Anterior cingulate cortex (tissue), 58 donors: ENCODE measurements at regions not wholly inside any gene's neighbourhood (a gene's known extent, or its start where the extent isn't known, plus 50 kb on each side); places are given as distances from the start of the nearest gene placed in this dataset.

Source experiments
- DNase-seq, 58 donors: peaks; one replicate each; lab custom pipeline; 2025; lab: John Stamatoyannopoulos, UW

DNA sequence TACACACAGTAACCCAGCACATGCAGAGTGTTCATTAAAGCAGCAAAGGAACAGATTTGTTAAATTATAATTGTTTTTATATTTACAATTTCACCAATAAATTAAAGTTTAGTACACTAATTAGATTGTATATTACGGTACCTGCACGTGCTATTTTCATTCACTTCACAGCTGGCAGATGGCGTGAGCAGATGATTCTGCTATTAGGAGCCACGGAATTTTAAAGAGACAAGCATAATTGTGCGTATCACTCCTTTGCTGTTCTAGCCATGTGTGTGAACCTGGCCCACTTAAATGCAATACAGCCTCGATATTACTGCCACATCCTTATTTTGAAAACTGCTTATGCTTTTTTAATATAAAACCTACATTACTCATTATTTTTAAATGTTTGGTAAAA, 332.8 kb upstream of the SOX11 start:
- no peak for DNase-seq

DNA sequence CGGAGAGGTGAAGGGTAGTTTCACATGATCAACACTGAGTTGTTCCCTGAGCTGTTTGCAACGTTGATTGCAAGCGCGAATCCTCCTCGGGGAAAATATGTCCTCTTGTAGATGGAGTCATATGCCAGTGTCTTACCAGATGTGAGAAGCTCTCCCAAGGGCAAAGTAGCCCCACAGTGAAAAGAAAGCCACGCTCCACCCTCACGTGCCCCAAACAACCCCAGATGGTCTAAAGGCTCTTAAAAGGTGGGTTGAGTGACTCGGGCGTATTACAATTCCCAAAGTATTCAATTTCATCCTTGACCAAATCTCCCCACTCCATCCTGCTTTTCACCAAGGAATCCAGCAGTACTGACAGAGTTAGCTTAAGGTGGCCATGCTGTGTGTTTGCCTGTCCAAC, 332.1 kb upstream of the SOX11 start:
- DNase-seq: no peak

DNA sequence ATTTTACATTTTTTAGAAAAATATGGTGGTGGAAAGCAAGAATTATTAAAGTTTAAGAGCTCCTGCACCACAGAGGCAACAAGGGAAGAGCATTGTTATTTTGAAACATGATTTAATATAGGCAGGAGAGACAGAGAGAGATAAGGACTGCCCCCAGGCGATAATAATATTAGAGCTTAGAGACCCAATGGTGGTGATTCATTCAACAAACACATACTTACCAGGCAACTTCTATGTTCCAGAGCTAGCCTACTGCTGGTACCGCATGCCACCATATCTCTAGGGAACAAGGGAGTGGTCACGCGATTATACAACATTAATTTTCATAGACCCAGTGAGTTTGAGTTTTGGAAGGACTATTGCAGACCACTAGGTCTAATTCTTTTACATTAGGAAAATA, 327.8 kb upstream of the SOX11 start:
- no peak for DNase-seq

DNA sequence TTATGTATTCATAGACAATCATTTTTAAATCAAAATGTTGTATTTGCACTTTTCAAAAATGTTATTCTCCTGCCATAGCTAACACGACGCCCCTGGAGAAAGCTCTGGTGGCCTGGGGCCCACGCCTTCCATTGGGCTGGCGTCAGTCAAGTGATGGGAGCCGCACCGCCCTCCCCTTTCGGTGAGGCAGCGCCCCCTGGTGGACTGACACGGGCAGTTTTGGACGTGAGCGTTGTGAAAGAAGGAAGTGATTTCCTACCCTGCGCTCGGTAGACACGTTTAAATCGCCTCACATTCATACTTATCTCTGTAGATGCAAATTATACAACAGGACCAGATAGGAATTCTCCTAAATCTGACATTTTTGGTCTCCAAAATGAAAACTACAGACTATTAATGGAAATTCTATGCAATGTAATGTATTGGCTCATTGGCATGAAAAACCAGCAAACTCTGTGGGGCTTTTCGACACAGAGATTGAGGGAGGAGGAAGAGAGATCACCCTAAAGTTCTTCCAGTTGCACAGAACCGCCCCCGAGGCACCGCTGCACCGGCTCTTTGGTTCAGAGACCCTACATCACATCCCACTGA, 326.2 kb upstream of the SOX11 start:
- peak in 32 of 58 donors; percentile 1 to 45 (median 10) for DNase-seq

DNA sequence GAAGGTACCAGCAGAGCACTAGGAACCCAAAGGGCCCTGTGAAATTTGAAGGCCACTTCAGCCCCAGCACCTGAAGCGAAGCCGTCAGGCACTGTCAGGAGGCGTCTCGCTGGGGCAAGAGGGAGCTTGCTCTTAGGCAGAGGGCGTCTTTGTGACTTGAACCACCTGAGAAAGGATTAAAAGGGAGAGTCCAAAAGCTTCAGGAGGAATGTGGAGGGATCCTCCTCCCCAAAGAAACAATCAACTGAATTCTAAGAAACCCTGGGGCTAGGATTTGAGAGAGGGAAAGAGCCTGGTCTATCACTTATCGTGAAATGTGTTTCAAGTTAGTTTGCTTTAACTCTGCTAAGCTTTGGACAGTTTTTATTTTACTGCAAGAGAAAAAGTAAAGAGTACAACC, 324.9 kb upstream of the SOX11 start:
- no peak for DNase-seq

DNA sequence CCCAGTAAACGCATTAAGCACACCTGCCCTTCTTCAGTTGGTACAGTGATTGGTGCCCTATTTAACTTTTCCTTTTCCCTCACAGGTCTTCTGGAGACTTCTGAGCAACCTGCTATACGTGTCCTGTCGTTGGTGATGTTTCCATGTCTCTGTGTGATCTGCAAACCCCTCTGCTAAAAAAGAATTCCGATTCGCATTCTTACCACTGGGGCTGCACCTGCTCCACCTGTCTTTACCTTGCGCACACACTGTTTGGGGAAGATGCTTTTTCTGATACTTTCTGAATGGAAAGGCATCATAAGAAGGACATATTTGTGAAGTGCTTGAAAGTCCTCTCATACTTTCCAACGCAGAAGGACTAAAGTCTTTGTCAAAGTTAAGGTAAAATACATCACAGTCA, 323.9 kb upstream of the SOX11 start:
- DNase-seq: no peak

DNA sequence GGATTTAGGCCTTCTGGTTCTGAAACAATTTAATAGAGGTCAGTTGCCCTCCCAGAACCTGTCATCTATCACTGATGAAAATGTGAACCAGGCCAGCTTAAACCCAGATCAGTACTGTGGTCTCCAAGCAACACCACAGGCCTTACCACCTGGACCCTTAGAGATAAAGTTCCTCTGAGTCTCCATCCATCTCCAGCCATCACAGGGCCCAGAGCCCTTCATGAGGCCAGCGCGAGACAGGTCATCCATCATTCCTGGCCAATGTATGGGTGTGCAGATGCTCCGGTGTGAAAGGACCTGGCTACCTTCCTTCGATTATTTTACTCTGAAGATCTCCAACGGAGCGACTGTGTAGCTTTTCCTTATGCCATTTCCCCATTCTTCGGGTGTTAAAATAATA, 322.7 kb upstream of the SOX11 start:
- DNase-seq: no peak

DNA sequence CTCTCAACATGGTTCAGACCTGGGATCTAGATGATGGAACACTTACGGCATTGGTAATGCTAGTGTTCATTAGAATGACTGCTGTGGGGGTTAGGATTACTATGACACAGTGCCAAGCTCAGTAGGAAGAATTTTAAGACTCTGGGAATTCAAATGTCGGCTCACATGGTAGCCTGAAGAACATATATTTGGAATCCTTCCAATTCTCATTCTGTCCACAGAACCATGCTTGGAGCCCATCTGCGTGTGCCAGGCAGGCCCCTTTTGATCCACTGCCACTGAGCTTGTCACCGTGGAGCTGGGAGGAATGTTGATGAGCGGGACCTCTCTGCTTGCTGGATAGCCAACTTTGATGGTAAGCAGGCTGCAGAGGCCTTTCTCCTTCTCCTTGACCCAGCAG, 322.0 kb upstream of the SOX11 start:
- no peak for DNase-seq

DNA sequence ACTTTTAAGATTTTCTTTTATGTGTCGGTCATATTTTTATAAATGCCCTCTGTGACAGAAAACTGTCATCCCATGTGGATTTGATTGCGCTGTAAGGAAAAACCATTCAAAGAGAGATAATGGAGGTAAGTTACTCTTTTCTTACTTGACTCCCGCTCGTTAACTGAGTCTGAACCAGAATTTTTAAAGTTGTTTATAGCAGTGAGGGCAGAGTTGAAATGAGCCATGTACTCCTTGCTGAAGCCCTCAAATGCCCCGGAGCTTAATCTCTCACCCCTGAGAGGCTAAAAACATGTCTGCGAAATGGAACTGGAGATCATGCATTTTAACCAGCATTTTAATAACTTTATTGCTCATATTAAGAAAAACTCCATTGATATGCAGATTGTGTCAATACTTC, 320.0 kb upstream of the SOX11 start:
- no peak for DNase-seq

DNA sequence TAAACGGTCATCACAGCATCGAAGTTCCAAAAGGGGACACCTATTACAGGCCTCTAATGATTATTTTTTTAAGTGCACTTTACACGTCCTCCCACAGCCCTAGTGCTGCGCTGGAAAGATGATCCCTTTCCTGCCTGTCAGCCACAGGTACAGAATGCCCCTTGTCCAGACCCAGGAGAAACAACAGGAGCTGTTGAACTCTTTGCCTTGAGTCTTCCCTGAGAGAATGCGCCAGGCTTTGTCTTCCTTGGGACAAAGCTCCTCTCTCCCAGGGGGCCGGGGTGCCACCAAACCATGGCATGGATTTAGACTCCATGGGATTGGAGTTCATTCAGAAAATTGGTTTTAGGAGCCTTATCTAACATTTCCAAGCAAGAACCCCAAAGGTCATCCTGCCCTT, 319.0 kb upstream of the SOX11 start:
- DNase-seq: peak in 1 of 58 donors; percentile 0

DNA sequence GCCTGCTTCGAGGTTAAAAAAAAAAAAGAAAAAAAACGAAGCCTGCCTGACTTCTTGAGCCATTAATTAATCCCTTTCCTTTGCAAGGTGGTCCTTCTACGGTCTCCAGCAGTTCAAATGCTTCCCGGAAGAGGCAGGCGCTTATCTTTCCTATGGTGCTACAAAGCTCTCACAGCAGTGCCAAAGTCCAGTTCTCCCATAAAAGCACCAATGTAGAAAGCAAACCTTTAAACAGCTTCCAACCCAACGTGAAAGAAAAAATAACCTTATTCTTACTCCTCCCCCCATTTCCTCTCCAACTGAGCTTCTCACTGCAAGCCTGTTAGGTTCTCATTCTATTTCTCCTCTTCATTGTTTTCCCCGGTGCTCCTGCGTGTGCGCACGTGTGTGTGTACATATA, 317.4 kb upstream of the SOX11 start:
- DNase-seq: no peak

DNA sequence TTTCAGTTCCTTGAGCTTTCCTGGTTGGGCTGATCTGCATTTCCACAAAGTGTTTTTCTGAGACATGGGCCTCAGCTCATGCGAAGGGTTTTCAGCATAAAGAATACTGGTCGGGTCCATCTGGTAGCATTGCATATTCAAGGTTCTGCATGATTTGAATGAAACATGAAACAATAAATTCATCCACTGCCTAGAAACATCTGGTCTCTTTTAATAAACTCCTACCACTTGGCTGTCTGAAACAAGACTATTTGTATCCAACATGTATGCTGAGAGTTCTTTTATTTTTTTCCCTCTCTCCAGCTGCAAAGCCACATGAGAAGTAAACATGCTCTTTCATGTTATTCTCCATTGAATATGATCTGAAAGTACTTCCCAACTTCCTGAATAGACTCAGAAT, 314.9 kb upstream of the SOX11 start:
- no peak for DNase-seq

DNA sequence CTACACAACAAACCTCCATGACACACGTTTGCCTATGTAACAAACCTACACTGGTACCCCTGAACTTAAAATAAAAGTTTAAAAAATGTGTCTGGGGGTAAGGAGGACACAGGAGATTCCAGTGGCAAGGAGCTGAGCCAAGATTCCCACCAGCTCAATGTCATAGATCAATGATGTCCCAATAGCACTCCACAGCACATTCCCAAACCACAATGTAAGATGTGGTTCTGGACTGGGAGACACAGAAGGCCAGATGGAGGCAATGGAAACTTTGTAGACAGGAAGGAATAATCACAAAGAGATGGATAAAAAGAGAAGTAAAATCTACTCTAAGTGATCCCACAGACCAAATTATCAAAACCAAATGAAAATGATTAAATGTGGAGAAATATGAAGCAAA, 312.4 kb upstream of the SOX11 start:
- DNase-seq: no peak

DNA sequence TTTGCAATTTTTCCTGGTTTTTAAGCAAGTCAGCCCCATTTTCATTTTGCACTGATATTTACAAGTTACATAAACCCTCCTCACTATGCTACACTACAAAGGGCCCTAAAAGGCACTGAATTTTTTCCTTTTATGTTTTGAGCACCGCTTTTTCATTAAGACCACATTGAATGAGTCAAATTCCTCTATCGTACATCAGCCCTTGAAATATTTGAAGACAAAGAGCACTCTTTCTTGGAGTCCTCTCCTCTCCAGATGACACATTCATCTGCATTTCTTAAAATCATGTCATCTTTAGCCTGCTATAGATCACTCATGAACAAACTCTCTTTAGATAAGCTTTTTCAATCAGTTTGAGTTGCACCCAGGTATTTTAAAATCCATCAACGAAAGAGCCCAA, 306.6 kb upstream of the SOX11 start:
- no peak for DNase-seq

DNA sequence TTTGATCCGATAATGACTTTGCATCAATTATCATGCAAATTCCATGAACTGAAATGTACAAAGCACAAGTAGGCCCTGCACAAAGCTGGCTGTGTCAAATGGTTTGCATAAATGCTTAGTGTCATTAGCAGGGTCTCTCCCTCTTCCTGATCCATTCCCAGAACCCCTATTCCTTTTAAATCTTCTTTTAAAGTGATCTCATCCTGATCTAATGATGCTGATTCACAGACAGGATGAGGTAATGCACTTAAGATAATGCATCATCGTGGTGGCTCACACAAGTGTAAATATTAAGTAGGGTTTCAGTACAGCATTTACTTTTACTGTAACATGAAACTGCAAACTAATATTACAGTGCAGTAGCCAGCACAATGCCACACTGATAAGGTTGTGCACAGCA, 304.8 kb upstream of the SOX11 start:
- no peak for DNase-seq

DNA sequence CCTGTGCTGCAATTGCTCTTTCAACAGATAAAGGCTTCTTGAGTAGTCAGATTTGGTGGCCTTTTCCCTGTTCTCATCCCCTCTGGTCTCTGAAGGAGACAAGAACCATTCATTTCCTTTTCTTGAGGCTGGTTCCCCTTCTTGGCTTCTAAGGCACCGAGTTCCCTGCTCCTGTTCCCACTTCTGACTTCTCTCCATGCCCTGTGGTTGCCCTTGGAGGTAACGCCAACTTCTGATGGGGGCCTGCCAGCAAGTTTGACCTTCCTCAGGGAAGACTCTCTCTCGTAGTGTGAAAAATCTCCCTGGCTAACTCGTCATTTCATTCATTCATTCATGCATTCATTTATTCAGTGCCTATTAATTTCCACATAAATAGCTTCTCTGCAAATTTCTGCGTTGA, 302.4 kb upstream of the SOX11 start:
- DNase-seq: no peak

DNA sequence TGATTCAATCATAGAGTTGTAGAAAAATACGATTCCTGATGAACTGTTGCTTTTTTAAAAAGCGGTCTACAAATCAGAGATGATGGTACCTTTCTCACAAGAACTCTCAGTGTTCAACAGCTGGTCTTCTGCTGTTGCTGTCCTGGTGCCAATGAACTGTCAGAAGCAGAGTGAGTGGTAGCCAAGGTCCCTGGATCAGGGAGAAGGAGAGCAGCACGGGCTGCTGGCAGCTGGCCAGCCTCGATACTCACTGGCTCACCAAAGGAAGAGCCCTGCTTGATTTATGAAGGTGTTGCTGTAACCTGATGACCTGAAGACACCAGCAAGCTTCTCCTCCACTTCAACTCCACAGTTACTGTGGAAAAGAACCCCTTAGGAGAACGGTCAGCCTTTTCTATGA, 300.8 kb upstream of the SOX11 start:
- no peak for DNase-seq

DNA sequence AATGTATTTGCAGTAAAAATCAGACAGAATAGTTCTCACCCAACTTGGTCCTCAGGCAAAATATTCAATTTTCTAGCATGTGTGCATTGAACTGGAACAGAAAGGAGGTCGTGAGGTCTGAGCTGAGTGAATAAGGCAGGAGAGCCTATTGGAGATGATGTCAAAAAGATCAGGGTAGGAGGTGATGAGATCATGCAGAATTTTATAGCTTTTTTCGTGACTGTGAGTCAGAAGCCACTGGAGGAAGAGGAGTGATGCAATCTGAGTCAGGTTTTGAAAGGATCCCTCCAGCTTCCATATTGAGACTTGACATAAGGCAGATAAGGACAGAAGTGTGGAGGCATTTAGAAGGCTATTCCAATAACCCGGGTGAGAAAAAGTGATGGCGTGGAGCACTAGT, 299.5 kb upstream of the SOX11 start:
- no peak for DNase-seq

DNA sequence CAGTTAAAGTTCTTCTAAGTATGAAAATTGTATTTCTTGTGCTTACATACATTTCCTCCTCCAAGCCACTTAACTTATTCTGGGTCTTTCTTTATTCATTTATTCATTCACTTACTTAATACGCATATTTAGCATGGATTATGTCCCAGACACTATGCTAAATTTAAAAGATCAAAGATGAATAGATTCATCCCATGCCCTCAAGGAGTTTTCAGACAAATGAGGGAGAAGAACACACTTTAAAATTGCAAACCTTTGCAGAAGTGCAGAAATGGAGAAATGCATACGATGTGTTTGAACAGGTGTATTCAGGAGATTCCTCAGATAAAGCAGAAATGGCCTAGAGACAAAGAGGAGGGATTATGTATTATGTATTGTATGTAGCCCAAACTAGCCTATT, 298.7 kb upstream of the SOX11 start:
- no peak for DNase-seq

DNA sequence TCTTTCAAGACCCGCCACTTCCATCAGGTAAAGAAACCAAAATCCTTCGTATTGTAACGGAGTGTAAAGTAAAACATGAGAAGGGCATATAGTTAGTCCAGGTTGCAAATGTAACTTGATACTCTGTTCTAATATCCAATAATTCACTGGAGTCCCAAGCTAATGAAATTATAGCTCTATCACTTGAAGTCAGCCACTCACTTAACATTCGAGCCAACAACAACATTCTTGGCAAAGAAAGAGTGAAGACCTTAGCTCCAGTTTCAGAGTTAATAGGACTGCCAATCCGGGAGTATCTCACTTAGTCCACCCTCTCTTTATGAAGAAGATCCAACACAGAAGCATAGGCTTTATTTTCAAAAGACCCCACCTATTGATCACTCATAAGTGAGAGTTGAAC, 298.0 kb upstream of the SOX11 start:
- no peak for DNase-seq

DNA sequence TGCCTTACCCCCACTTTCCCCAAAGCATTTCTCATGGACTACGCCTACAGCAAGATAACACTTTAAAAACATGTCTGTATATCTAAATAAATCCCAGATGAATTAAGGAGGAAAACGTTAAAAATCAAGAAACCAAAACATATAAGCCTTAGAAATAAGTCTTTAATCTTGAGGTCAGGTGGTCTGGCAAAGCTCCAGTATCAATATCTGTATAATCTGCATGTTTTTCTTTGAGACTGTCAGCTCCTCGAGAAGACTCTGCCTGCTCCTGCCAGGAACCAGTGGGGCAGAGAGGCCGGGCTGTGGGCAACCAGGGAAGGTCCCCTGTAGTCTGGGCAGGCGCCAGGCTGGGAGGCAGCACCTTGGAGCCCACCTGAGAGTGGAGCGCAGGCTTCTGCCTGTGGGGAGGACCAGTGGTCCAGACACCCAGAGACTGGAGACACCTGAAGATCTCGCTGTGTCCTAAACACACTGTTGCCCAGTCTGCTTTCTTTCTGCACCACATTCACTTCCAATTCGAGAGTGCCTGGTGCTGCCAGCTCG, 291.0 kb upstream of the SOX11 start:
- DNase-seq: no peak

DNA sequence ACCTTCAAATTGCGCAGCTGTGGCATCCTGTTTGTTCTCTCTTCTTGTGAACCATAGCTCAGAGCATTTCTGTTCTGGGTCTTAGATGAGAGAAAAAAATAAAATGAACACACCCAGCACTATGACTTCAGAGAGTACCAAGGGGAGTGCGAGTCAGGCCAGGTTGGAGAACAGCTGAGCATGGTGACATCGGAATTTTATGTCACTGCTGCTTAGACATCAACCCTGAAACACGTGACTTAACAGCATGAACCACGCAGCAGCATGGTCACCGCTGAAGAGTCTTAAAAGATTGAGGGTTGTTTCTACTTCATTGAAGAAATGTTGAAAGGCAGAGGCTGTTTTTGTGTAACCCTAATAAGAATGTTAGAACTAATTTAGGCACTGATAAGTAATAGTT, 288.8 kb upstream of the SOX11 start:
- DNase-seq: no peak

DNA sequence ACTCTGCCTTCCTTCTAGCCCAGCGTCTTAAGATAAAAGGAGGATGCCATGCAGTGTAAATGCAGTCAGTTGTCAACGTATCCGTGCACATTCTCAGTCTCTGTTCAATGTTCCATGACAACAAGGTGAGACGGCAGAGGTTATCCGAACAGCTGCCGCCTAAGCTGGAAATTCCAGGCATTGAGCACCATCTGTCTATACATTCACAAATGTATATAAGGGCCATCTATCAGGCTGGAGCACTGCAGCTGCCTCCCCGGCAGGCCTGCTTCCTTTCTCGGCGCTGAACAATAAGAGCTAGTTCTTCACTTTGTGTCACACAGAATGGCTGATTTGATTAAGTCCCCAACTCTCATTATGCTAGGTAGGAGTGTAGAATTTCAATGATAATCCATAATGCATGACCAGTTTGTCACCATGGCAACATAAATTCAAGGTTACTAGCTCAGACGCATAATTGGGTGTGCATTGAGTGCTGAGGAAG, 282.2 kb upstream of the SOX11 start:
- DNase-seq: peak in 4 of 58 donors; percentile 2 to 14 (median 5)
